Astrocyte (in vitro differentiated cells and primary cell): ENCODE measurements at regions not wholly inside any gene's neighbourhood (a gene's known extent, or its start where the extent isn't known, plus 50 kb on each side); places are given as distances from the start of the nearest gene placed in this dataset.
"Not testable (repeated sequence)": the region's sequence is repeated elsewhere in the genome, so short reads cannot be mapped to it uniquely, and the experiment has no call there.

Experiments used
- CTCF ChIP-seq: IDR thresholded peaks from 2 replicates; pipeline ENCODE4 v1.5.1; 2011; ENCODE audit warnings: low read depth, mild to moderate bottlenecking, inconsistent platforms, low read length, moderate library complexity; ENCODE audit not compliant: insufficient read depth
- EZH2 ChIP-seq: IDR thresholded peaks from 2 replicates; pipeline ENCODE4 v1.6.1; 2012; ENCODE audit warnings: mild to moderate bottlenecking, low read length, inconsistent platforms; ENCODE audit not compliant: insufficient read depth

DNA sequence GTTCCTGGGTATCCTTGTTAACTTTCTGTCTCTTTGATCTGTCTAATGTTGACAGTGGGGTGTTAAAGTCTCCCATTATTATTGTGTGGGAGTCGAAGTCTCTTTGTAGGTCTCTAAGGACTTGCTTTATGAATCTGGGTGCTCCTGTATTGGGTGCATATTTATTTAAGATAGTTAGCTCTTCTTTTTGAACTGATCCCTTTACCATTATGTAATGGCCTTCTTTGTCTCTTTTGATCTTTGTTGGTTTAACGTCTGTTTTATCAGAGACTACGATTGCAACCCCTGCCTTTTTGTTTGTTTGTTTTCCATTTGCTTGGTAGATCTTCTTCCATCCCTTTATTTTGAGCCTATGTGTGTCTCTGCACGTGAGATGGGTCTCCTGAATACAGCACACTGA lies 612.4 kb upstream of the GBE1 start:
- not testable (repeated sequence) for TF ChIP-seq CTCF, EZH2
